C1 segment of cervical spinal cord (tissue), 14 donors: ENCODE measurements at regions not wholly inside any gene's neighbourhood (a gene's known extent, or its start where the extent isn't known, plus 50 kb on each side); places are given as distances from the start of the nearest gene placed in this dataset.

ENCODE experiments used
- DNase-seq, 14 donors: peaks; one replicate each; lab custom pipeline; 2025; lab: John Stamatoyannopoulos, UW

DNA sequence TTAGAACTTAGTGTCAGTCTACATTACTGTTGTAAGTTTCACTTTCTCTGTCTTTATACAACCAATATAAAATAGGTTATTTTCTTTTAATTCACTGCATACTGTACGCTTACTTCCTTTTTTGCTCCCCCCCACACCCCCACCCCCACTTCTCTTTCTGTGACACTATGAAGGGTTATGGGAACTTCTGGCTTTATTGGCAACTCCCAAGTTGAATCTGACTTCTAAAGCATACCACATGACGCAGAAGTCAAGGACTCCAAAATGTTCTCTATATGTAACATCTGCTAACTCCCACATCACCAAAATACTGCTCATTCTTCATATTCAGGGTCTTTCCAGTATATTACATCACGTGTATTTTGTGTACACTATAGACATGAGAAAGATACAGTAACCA lies 81.2 kb upstream of the ATXN7L3B start:
- no peak for DNase-seq

GRCh38 chr12:74468401-74468800 lies 69.2 kb upstream of the ATXN7L3B start:
- no peak for DNase-seq

- DNase-seq = no peak
Measured at GRCh38 chr12:74476234-74476633, 61.4 kb upstream of the ATXN7L3B start.

- no peak for DNase-seq
Measured at GRCh38 chr12:74481078-74481477, 56.6 kb upstream of the ATXN7L3B start.

DNA sequence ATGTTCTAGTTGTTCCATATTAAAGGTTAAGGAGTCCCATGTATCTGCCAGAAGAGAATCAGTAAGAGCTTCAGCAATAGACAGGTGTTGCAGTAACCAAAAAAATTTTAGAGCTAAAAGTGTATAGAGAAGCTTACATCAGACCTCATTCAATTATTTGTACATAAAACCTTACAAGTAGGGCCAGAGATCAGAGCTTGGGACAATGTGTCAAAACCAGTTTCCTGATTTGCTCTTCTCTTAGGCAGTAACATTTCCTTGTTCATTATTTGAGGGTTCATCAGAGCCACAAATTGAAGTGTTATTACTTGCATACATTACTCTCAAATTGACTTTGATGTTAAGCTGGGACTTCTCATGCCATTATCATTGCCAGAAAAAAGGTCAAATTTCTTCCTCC lies 55.5 kb upstream of the ATXN7L3B start:
- DNase-seq = no peak

- no peak for DNase-seq
Measured at GRCh38 chr12:74483057-74483456, 54.6 kb upstream of the ATXN7L3B start.
